B cell (primary cell): ENCODE measurements at regions not wholly inside any gene's neighbourhood (a gene's known extent, or its start where the extent isn't known, plus 50 kb on each side); places are given as distances from the start of the nearest gene placed in this dataset.

Source experiments
- ATAC-seq: fragments of 200-7000 bp; cut with Tn5 transposase; one replicate; pipeline ENCODE4 v1.10.0; 2021; ENCODE audit warnings: low read depth, mild to moderate bottlenecking, moderate number of reproducible peaks, moderate library complexity
- CTCF ChIA-PET: fragments of 350-600 bp; sonication (Branson Sonifier 250); formaldehyde crosslinking; loops from one replicate; lab custom pipeline; 2021; ENCODE audit warnings: antibody characterized with exemption, inconsistent platforms; lab: Charles Lee
- POLR2A ChIA-PET: fragments of 350-600 bp; sonication (Branson Sonifier 250); formaldehyde crosslinking; loops from one replicate; lab custom pipeline; 2021; ENCODE audit warnings: antibody characterized with exemption; lab: Charles Lee
- DNase-seq: peaks from one replicate; pipeline ENCODE4 v3.0.0; 2013
- H2AFZ ChIP-seq: 2 replicates; pipeline ENCODE4 v1.6.1; 2012; ENCODE audit warnings: mild to moderate bottlenecking, low read depth, low read length; ENCODE audit not compliant: insufficient read depth, poor library complexity, severe bottlenecking
- H3K27ac ChIP-seq, 2 donors: 1 replicate in 1 of 2; 2 replicates in 1 of 2; pipeline ENCODE4 v1.5.1; 2012 to 2013; ENCODE audit warnings: low read length in 2 of 2, mild to moderate bottlenecking in 2 of 2, moderate library complexity in 1 of 2
- H3K27me3 ChIP-seq, 4 experiments: fragments of 200-600 bp in 1 of 4; sonication (generic) in 1 of 4; replicated peaks in 1 of 4; 1 replicate in 2 of 4; 2 replicates in 2 of 4; pipeline versions ENCODE4 v1.6.1 to v1.7.0; 2013 to 2016; ENCODE audit warnings: low read length in 3 of 4, mild to moderate bottlenecking in 2 of 4, mixed read lengths in 1 of 4, moderate library complexity in 1 of 4; ENCODE audit not compliant: insufficient read depth in 4 of 4, control insufficient read depth in 3 of 4; ENCODE audit errors: control extremely low read depth in 1 of 4
- H3K36me3 ChIP-seq, 2 experiments: replicated peaks in 1 of 2; 1 replicate in 1 of 2; 2 replicates in 1 of 2; pipeline versions ENCODE4 v1.6.1 to v1.7.1; 2013; ENCODE audit warnings: low read length in 1 of 2; ENCODE audit not compliant: insufficient read depth in 2 of 2, control insufficient read depth in 1 of 2; ENCODE audit errors: control extremely low read depth in 1 of 2, extremely low read depth in 1 of 2
- H3K4me1 ChIP-seq, 2 donors: fragments of 200-600 bp in 1 of 2; sonication (generic) in 1 of 2; 1 replicate in 1 of 2; 2 replicates in 1 of 2; pipeline versions ENCODE4 v1.5.1 to v1.6.1; 2013 to 2017; ENCODE audit warnings: low read length in 2 of 2; ENCODE audit not compliant: control insufficient read depth in 2 of 2, insufficient read depth in 2 of 2
- H3K4me2 ChIP-seq: replicated peaks from 2 replicates; pipeline ENCODE3; 2012; ENCODE audit warnings: mild to moderate bottlenecking, low read depth, low read length; ENCODE audit not compliant: poor library complexity, severe bottlenecking
- H3K4me3 ChIP-seq, 5 experiments: fragments of 200-600 bp in 1 of 5; sonication (generic) in 1 of 5; 1 replicate in 3 of 5; 2 replicates in 2 of 5; pipeline versions ENCODE4 v1.5.1 to v1.7.0; 2011 to 2016; ENCODE audit warnings: low read length in 4 of 5, mild to moderate bottlenecking in 4 of 5, low read depth in 2 of 5, control low read depth in 1 of 5, moderate library complexity in 1 of 5; ENCODE audit not compliant: insufficient read depth in 1 of 5; ENCODE audit errors: control extremely low read depth in 1 of 5, extremely low read depth in 1 of 5
- H3K79me2 ChIP-seq: fragments of 200-600 bp; sonication (generic); one replicate; pipeline ENCODE4 v1.6.0; 2016; ENCODE audit warnings: low read length; ENCODE audit not compliant: control insufficient read depth, insufficient read depth
- H3K9ac ChIP-seq: fragments of 200-600 bp; sonication (generic); 2 replicates; pipeline ENCODE4 v1.6.1; 2017; ENCODE audit warnings: mild to moderate bottlenecking, low read length, moderate library complexity
- H3K9me3 ChIP-seq, 3 donors: one replicate each; pipeline versions ENCODE4 v1.6.1 to v1.7.1; 2013; ENCODE audit warnings: low read length in 2 of 3; ENCODE audit not compliant: control insufficient read depth in 2 of 3, insufficient read depth in 1 of 3; ENCODE audit errors: control extremely low read depth in 1 of 3
- H4K20me1 ChIP-seq: 2 replicates; pipeline ENCODE4 v1.6.0; 2012; ENCODE audit warnings: mild to moderate bottlenecking, low read length; ENCODE audit not compliant: insufficient read depth, control insufficient read depth, poor library complexity, severe bottlenecking
- H3K27ac Mint-ChIP-seq: one replicate; pipeline ENCODE4 v1.8.0; 2021; ENCODE audit warnings: mixed read lengths
- H3K27me3 Mint-ChIP-seq: one replicate; pipeline ENCODE4 v1.8.0; 2021; ENCODE audit warnings: mixed read lengths
- H3K4me1 Mint-ChIP-seq: one replicate; pipeline ENCODE4 v1.8.0; 2021; ENCODE audit warnings: mixed read lengths
- H3K4me3 Mint-ChIP-seq: one replicate; pipeline ENCODE4 v1.8.0; 2021; ENCODE audit warnings: mixed read lengths
- H3K9me3 Mint-ChIP-seq: one replicate; pipeline ENCODE4 v1.8.0; 2022; ENCODE audit warnings: mixed read lengths; ENCODE audit not compliant: insufficient read depth
- EZH2 ChIP-seq: IDR thresholded peaks from 2 replicates; pipeline ENCODE4 v1.6.1; 2012; ENCODE audit warnings: borderline replicate concordance, low read depth, mild to moderate bottlenecking, moderate library complexity, low read length; ENCODE audit not compliant: insufficient read depth, poor library complexity, severe bottlenecking
- WGBS: methylation state at CpG from one replicate; pipeline ENCODE4 v1.1.5; 2013; ENCODE audit warnings: missing lambda C conversion rate; ENCODE audit not compliant: insufficient coverage; 5-methylcytosine and 5-hydroxymethylcytosine counted together
- intact Hi-C: fragments of 100-400 bp; cut with micrococcal nuclease; formaldehyde crosslinking; loops from one replicate; pipeline ENCODE4 v1.10.0; 2022
- TF ChIP-seq, protein P1 (sequence below): fragments of 200-600 bp; IDR thresholded peaks from one replicate; pipeline ENCODE4 v1.8.0; 2022; ENCODE audit warnings: antibody characterized with exemption, mild to moderate bottlenecking

DNA sequence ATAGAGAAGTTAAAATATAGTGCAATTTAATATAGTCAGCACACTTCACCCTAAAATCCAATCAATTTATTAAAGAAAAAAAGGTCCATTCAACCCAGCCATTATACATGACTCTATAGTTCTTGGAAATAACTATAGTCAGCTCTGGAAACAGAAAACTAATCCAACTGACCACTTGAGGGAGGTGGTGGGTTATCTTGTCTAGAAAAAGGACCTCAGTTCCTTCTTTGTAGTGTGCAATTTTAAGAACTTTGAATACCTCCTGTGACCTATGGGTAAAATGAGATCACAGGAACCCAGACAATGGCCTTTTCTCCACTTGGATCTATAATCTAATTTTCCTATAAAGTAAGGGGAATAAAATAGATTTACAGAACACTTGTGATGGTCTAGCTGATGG, 163.6 kb upstream of the CENPW start:
- no peak for ATAC-seq
- POLR2A ChIA-PET: no interaction called here
- no peak for DNase-seq
- H3K36me3 ChIP-seq: no peaks in the 10 kb centered on the region
- no peaks in the 10 kb centered on the region for H3K27me3 ChIP-seq
- no peak for TF ChIP-seq EZH2
- TF ChIP-seq, protein P1, sequence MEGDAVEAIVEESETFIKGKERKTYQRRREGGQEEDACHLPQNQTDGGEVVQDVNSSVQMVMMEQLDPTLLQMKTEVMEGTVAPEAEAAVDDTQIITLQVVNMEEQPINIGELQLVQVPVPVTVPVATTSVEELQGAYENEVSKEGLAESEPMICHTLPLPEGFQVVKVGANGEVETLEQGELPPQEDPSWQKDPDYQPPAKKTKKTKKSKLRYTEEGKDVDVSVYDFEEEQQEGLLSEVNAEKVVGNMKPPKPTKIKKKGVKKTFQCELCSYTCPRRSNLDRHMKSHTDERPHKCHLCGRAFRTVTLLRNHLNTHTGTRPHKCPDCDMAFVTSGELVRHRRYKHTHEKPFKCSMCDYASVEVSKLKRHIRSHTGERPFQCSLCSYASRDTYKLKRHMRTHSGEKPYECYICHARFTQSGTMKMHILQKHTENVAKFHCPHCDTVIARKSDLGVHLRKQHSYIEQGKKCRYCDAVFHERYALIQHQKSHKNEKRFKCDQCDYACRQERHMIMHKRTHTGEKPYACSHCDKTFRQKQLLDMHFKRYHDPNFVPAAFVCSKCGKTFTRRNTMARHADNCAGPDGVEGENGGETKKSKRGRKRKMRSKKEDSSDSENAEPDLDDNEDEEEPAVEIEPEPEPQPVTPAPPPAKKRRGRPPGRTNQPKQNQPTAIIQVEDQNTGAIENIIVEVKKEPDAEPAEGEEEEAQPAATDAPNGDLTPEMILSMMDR: no peak
- no peak overlapping the region for H3K4me3 ChIP-seq
- no peak overlapping the region for H2AFZ ChIP-seq
- H4K20me1 ChIP-seq: no peaks in the 10 kb centered on the region
- no peaks in the 10 kb centered on the region for H3K9me3 ChIP-seq
- H3K4me2 ChIP-seq: no peak overlapping the region
- no peak overlapping the region for H3K27ac ChIP-seq
- CTCF ChIA-PET: no interaction called here
- Mint-ChIP-seq H3K9me3 (no peaks in the 10 kb centered on the region), H3K4me3 (no peak overlapping the region), H3K4me1 (no peaks in the 10 kb centered on the region), H3K27me3 (no peaks in the 10 kb centered on the region), H3K27ac (no peak overlapping the region)
- no peaks in the 10 kb centered on the region for H3K79me2 ChIP-seq
- intact Hi-C loops: no loop called here
- no peak overlapping the region for H3K9ac ChIP-seq
- no peaks in the 10 kb centered on the region for H3K4me1 ChIP-seq

DNA sequence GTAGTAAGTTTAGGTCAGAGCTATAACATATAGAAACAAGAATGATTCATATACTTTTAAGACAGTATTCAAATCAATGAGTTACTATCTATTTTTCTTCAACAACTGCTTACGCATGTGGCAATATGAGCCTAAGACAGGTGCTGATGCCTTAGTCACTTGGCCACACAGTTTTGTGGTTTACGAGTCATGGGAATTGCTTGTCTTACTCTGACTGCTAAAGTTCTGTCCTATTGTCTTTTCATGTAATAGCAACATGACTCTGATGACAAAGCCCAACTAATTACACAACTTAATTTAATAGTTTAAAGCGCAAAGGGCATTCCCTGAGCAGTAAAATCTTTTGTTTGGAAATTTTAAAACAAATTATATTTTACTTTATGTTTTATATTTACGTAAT, 159.3 kb upstream of the CENPW start:
- no peaks in the 10 kb centered on the region for H3K36me3 ChIP-seq
- H3K79me2 ChIP-seq: no peaks in the 10 kb centered on the region
- no peaks in the 10 kb centered on the region for H3K4me1 Mint-ChIP-seq
- no peak overlapping the region for H3K4me2 ChIP-seq
- H3K27ac ChIP-seq: no peak overlapping the region
- H3K9me3 Mint-ChIP-seq: peaks cover 2% of the 10 kb centered on the region
- H3K4me3 Mint-ChIP-seq: no peak overlapping the region
- no peak overlapping the region for H3K4me3 ChIP-seq
- TF ChIP-seq EZH2: no peak
- TF ChIP-seq, protein P1: no peak
- no peaks in the 10 kb centered on the region for H3K27me3 Mint-ChIP-seq
- ChIA-PET POLR2A (no interaction called here), CTCF (no interaction called here)
- WGBS: 67% methylated on average over 1 of the region's 4 CpGs
- no peaks in the 10 kb centered on the region for H3K27me3 ChIP-seq
- H4K20me1 ChIP-seq: no peaks in the 10 kb centered on the region
- intact Hi-C loops: no loop called here
- no peak for ATAC-seq
- H3K27ac Mint-ChIP-seq: no peak overlapping the region
- H2AFZ ChIP-seq: no peak overlapping the region
- H3K9ac ChIP-seq: no peak overlapping the region
- DNase-seq: no peak
- no peaks in the 10 kb centered on the region for H3K9me3 ChIP-seq
- no peaks in the 10 kb centered on the region for H3K4me1 ChIP-seq
